ENCODE measurements at regions not wholly inside any gene's neighbourhood (a gene's known extent, or its start where the extent isn't known, plus 50 kb on each side); places are given as distances from the start of the nearest gene placed in this dataset.

GRCh38 chr7:68244389-68244788, 1247.8 kb downstream of the TYW1 start:
- TF ChIP-seq EZH2 (IDR thresholded peaks at IDR 0.05; ENCODE audit: insufficient read depth, low read length) (no peak), CTCF (IDR thresholded peaks at IDR 0.05; ENCODE audit: insufficient read depth, low read depth, low read length) (no peak)
- H3K9me3 ChIP-seq (ENCODE audit: insufficient read depth, low read depth, low read length) = no peaks in the 10 kb centered on the region
- H4K20me1 ChIP-seq (ENCODE audit: insufficient read depth, low read length) = no peaks in the 10 kb centered on the region
- no peaks in the 10 kb centered on the region for H3K79me2 ChIP-seq (ENCODE audit: insufficient read depth, low read length)
- H3K27me3 Mint-ChIP-seq (ENCODE audit: low read depth, unreplicated experiment) = no peaks in the 10 kb centered on the region
- no peak for FAIRE-seq
- no peaks in the 10 kb centered on the region for H3K36me3 ChIP-seq (ENCODE audit: insufficient read depth, low read length)
- no peak overlapping the region for H2AFZ ChIP-seq (ENCODE audit: low read depth, low read length)
- H3K4me3 ChIP-seq (ENCODE audit: insufficient read depth, low read depth, low read length) = no peak overlapping the region
- no peak overlapping the region for H3K4me3 Mint-ChIP-seq (ENCODE audit: unreplicated experiment)
- H3K9me3 Mint-ChIP-seq (ENCODE audit: unreplicated experiment) = peaks cover 19% of the 10 kb centered on the region
- H3K4me1 Mint-ChIP-seq (ENCODE audit: low read depth, unreplicated experiment) = no peaks in the 10 kb centered on the region
- H3K27me3 ChIP-seq (ENCODE audit: insufficient read depth, low read length) = no peaks in the 10 kb centered on the region
- H3K4me1 ChIP-seq (ENCODE audit: insufficient read depth, low read length) = peaks cover 4% of the 10 kb centered on the region
- no peaks in the 10 kb centered on the region for H3K36me3 Mint-ChIP-seq (ENCODE audit: low read depth, unreplicated experiment)
- H3K9ac ChIP-seq (ENCODE audit: low read length) = no peak overlapping the region
- H3K27ac Mint-ChIP-seq (ENCODE audit: unreplicated experiment) = no peak overlapping the region
- H3K27ac ChIP-seq (ENCODE audit: low read depth, low read length) = no peak overlapping the region
- DNase-seq (ENCODE audit: low read depth) = no peak
- no peak overlapping the region for H3K4me2 ChIP-seq (ENCODE audit: low read length)

DNA sequence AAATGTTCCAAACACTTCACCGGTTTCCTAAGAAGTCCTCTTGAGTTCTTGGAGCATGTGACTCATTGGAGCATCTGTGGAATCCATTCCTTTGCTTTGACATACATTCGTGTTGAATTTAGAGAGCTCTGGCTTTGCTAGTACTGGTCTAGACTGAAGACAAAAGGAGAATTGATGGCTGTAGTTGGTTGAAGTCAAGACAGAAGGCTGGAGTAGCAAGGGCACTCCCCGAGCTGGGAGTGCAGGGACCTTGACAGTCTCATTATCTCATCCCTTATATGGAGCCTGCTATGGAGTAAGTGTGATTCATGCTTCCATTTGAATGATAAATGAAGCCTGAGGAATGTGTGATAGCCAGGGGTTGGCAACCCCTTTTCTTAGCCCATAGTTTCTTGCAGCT, 1249.1 kb downstream of the TYW1 start:
- Histone ChIP-seq H3K9ac (ENCODE audit: low read length) (no peak overlapping the region), H3K4me3 (ENCODE audit: insufficient read depth, low read depth, low read length) (no peak overlapping the region), H2AFZ (ENCODE audit: low read depth, low read length) (no peak overlapping the region), H3K9me3 (ENCODE audit: insufficient read depth, low read depth, low read length) (no peaks in the 10 kb centered on the region), H3K27ac (ENCODE audit: low read depth, low read length) (peak overlapping the region; percentile 12), H4K20me1 (ENCODE audit: insufficient read depth, low read length) (no peaks in the 10 kb centered on the region), H3K27me3 (ENCODE audit: insufficient read depth, low read length) (no peaks in the 10 kb centered on the region), H3K36me3 (ENCODE audit: insufficient read depth, low read length) (no peaks in the 10 kb centered on the region), H3K4me2 (ENCODE audit: low read length) (peak overlapping the region; percentile 18), H3K79me2 (ENCODE audit: insufficient read depth, low read length) (no peaks in the 10 kb centered on the region), H3K4me1 (ENCODE audit: insufficient read depth, low read length) (peaks cover 4% of the 10 kb centered on the region)
- FAIRE-seq (no peak), DNase-seq (ENCODE audit: low read depth) (peak; percentile 86)
- Mint-ChIP-seq H3K27ac (ENCODE audit: unreplicated experiment) (no peak overlapping the region), H3K9me3 (ENCODE audit: unreplicated experiment) (peaks cover 19% of the 10 kb centered on the region), H3K36me3 (ENCODE audit: low read depth, unreplicated experiment) (no peaks in the 10 kb centered on the region), H3K4me3 (ENCODE audit: unreplicated experiment) (no peak overlapping the region), H3K4me1 (ENCODE audit: low read depth, unreplicated experiment) (no peaks in the 10 kb centered on the region), H3K27me3 (ENCODE audit: low read depth, unreplicated experiment) (no peaks in the 10 kb centered on the region)
- TF ChIP-seq CTCF (IDR thresholded peaks at IDR 0.05; ENCODE audit: insufficient read depth, low read depth, low read length) = no peak
- TF ChIP-seq EZH2 (IDR thresholded peaks at IDR 0.05; ENCODE audit: insufficient read depth, low read length) = no peak

GRCh38 chr7:68246189-68246633, 1249.6 kb downstream of the TYW1 start:
- Histone ChIP-seq H3K4me1 (ENCODE audit: insufficient read depth, low read length) (peaks cover 4% of the 10 kb centered on the region), H3K9ac (ENCODE audit: low read length) (no peak overlapping the region), H3K4me2 (ENCODE audit: low read length) (peak overlapping the region; percentile 18), H3K79me2 (ENCODE audit: insufficient read depth, low read length) (no peaks in the 10 kb centered on the region), H3K9me3 (ENCODE audit: insufficient read depth, low read depth, low read length) (no peaks in the 10 kb centered on the region), H3K36me3 (ENCODE audit: insufficient read depth, low read length) (no peaks in the 10 kb centered on the region), H4K20me1 (ENCODE audit: insufficient read depth, low read length) (no peaks in the 10 kb centered on the region), H3K4me3 (ENCODE audit: insufficient read depth, low read depth, low read length) (no peak overlapping the region), H3K27me3 (ENCODE audit: insufficient read depth, low read length) (no peaks in the 10 kb centered on the region), H3K27ac (ENCODE audit: low read depth, low read length) (peak overlapping the region; percentile 12), H2AFZ (ENCODE audit: low read depth, low read length) (no peak overlapping the region)
- DNase-seq (ENCODE audit: low read depth) (peak; percentile 59), FAIRE-seq (no peak)
- TF ChIP-seq EZH2 (IDR thresholded peaks at IDR 0.05; ENCODE audit: insufficient read depth, low read length) (no peak), CTCF (IDR thresholded peaks at IDR 0.05; ENCODE audit: insufficient read depth, low read depth, low read length) (no peak)
- no peaks in the 10 kb centered on the region for H3K27me3 Mint-ChIP-seq (ENCODE audit: low read depth, unreplicated experiment)
- H3K9me3 Mint-ChIP-seq (ENCODE audit: unreplicated experiment) = peaks cover 19% of the 10 kb centered on the region
- no peaks in the 10 kb centered on the region for H3K4me1 Mint-ChIP-seq (ENCODE audit: low read depth, unreplicated experiment)
- H3K36me3 Mint-ChIP-seq (ENCODE audit: low read depth, unreplicated experiment) = no peaks in the 10 kb centered on the region
- H3K4me3 Mint-ChIP-seq (ENCODE audit: unreplicated experiment) = no peak overlapping the region
- no peak overlapping the region for H3K27ac Mint-ChIP-seq (ENCODE audit: unreplicated experiment)

All from astrocyte (in vitro differentiated cells and primary cell).